ENCODE measurements at regions not wholly inside any gene's neighbourhood (a gene's known extent, or its start where the extent isn't known, plus 50 kb on each side); places are given as distances from the start of the nearest gene placed in this dataset.

- FAIRE-seq (no peak), DNase-seq (ENCODE audit: low read depth, low spot score) (no peak)
- TF ChIP-seq CTCF (IDR thresholded peaks at IDR 0.05; ENCODE audit: extremely low read depth in 1 of 2, insufficient read depth in 1 of 2, low read depth in 1 of 2, low read length in 2 of 2) (no peak), POLR2AphosphoS5 (IDR thresholded peaks at IDR 0.05; ENCODE audit: insufficient read depth, low read depth, low read length) (no peak), GATA2 (IDR thresholded peaks at IDR 0.05; ENCODE audit: insufficient read depth, insufficient read length, low read depth, low read length) (no peak), FOS (IDR thresholded peaks at IDR 0.05; ENCODE audit: borderline replicate concordance, insufficient read depth, low read length) (no peak), MYC (IDR thresholded peaks at IDR 0.05; ENCODE audit: low read depth, low read length) (no peak), EZH2 (IDR thresholded peaks at IDR 0.05; ENCODE audit: borderline replicate concordance, low read depth, low read length, severe bottlenecking) (no peak), JUN (IDR thresholded peaks at IDR 0.05; ENCODE audit: borderline replicate concordance, insufficient read depth, insufficient read length, low read depth) (no peak), POLR2A (IDR thresholded peaks at IDR 0.05; ENCODE audit: low read depth, low read length) (no peak)
- TF ChIP-seq, protein P1, sequence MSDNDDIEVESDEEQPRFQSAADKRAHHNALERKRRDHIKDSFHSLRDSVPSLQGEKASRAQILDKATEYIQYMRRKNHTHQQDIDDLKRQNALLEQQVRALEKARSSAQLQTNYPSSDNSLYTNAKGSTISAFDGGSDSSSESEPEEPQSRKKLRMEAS (IDR thresholded peaks at IDR 0.05; ENCODE audit: insufficient read depth, insufficient read length) = no peak
- Histone ChIP-seq H3K4me2 (ENCODE audit: insufficient read depth, low read length) (no peak overlapping the region), H3K27ac (ENCODE audit: insufficient read depth, low read depth, low read length) (no peak overlapping the region), H4K20me1 (replicated peaks; ENCODE audit: control insufficient read depth, extremely low read depth, insufficient read depth, low read length) (no peaks in the 10 kb centered on the region), H2AFZ (ENCODE audit: low read depth, low read length) (no peak overlapping the region), H3K4me1 (ENCODE audit: control insufficient read depth, extremely low read depth, insufficient read depth, low read length) (no peaks in the 10 kb centered on the region), H3K9me1 (replicated peaks; ENCODE audit: control insufficient read depth, extremely low read depth, insufficient read depth, low read length) (no peaks in the 10 kb centered on the region), H3K4me3 (replicated peaks in 1 of 3; ENCODE audit: insufficient read depth in 1 of 3, low read depth in 1 of 3, low read length in 3 of 3) (no peak overlapping the region), H3K27me3 (ENCODE audit: control insufficient read depth in 2 of 2, insufficient read depth in 2 of 2, low read length in 2 of 2) (no peaks in the 10 kb centered on the region), H3K9me3 (replicated peaks; ENCODE audit: control insufficient read depth, insufficient read depth, low read length) (no peaks in the 10 kb centered on the region), H3K9ac (replicated peaks; ENCODE audit: extremely low read depth, insufficient read depth, low read length) (no peak overlapping the region), H3K36me3 (ENCODE audit: control insufficient read depth in 2 of 2, extremely low read depth in 1 of 2, insufficient read depth in 2 of 2, low read length in 2 of 2) (no peaks in the 10 kb centered on the region), H3K79me2 (ENCODE audit: control insufficient read depth, insufficient read depth, low read length) (no peaks in the 10 kb centered on the region)
- ChIA-PET POLR2A (no interaction called here), CTCF (no interaction called here)
- dilution Hi-C loops (cut with MboI; ENCODE audit: extremely low pct_ligation_motif_present, low sequenced_read_pairs) = no loop called here
- intact Hi-C loops (cut with micrococcal nuclease) = no loop called here
- BruUV-seq (replicated peaks) = no TSS peak
These were observed 1058.0 kb downstream of the MAT2B start for GRCh38 chr5:164563370-164563769.

Measured in endothelial cell of umbilical vein (primary cell).